ENCODE measurements at regions not wholly inside any gene's neighbourhood (a gene's known extent, or its start where the extent isn't known, plus 50 kb on each side); places are given as distances from the start of the nearest gene placed in this dataset.
"Not testable (repeated sequence)": the region's sequence is repeated elsewhere in the genome, so short reads cannot be mapped to it uniquely, and the experiment has no call there.

GRCh38 chr1:80341021-80341420, 1334.5 kb upstream of the ADGRL4 start:
- H3K36me3 Mint-ChIP-seq (ENCODE audit: insufficient read depth): no peaks in the 10 kb centered on the region
- H3K27me3 Mint-ChIP-seq: no peaks in the 10 kb centered on the region
- peaks cover 2% of the 10 kb centered on the region for H3K4me1 Mint-ChIP-seq (ENCODE audit: low read depth)
- H3K27ac Mint-ChIP-seq: no peak overlapping the region
- H3K4me3 Mint-ChIP-seq (ENCODE audit: low read depth): no peak overlapping the region
- no peak for DNase-seq (ENCODE audit: low spot score, unreplicated experiment)
- H3K9me3 Mint-ChIP-seq (ENCODE audit: low read depth): peaks cover 20% of the 10 kb centered on the region
- TF ChIP-seq, protein P1, sequence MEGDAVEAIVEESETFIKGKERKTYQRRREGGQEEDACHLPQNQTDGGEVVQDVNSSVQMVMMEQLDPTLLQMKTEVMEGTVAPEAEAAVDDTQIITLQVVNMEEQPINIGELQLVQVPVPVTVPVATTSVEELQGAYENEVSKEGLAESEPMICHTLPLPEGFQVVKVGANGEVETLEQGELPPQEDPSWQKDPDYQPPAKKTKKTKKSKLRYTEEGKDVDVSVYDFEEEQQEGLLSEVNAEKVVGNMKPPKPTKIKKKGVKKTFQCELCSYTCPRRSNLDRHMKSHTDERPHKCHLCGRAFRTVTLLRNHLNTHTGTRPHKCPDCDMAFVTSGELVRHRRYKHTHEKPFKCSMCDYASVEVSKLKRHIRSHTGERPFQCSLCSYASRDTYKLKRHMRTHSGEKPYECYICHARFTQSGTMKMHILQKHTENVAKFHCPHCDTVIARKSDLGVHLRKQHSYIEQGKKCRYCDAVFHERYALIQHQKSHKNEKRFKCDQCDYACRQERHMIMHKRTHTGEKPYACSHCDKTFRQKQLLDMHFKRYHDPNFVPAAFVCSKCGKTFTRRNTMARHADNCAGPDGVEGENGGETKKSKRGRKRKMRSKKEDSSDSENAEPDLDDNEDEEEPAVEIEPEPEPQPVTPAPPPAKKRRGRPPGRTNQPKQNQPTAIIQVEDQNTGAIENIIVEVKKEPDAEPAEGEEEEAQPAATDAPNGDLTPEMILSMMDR (IDR thresholded peaks at IDR 0.05; ENCODE audit: unreplicated experiment): no peak

- no peaks in the 10 kb centered on the region for H3K4me1 Mint-ChIP-seq (ENCODE audit: low read depth)
- no peak for DNase-seq (ENCODE audit: low spot score, unreplicated experiment)
- TF ChIP-seq, protein P1 (IDR thresholded peaks at IDR 0.05; ENCODE audit: unreplicated experiment): no peak
Observed at GRCh38 chr1:80318108-80318507, 1311.6 kb upstream of the ADGRL4 start.

GRCh38 chr1:80310703-80311245, 1304.2 kb upstream of the ADGRL4 start:
- Mint-ChIP-seq H3K4me3 (ENCODE audit: low read depth) (no peak overlapping the region), H3K27me3 (no peaks in the 10 kb centered on the region), H3K4me1 (ENCODE audit: low read depth) (no peaks in the 10 kb centered on the region), H3K9me3 (ENCODE audit: low read depth) (no peaks in the 10 kb centered on the region), H3K27ac (no peak overlapping the region), H3K36me3 (ENCODE audit: insufficient read depth) (no peaks in the 10 kb centered on the region)
- TF ChIP-seq, protein P1 (IDR thresholded peaks at IDR 0.05; ENCODE audit: unreplicated experiment): no peak
- DNase-seq (ENCODE audit: low spot score, unreplicated experiment): no peak

More at GRCh38 chr1:80318108-80318507, 1311.6 kb upstream of the ADGRL4 start:
- H3K27me3 Mint-ChIP-seq: no peaks in the 10 kb centered on the region
- H3K9me3 Mint-ChIP-seq (ENCODE audit: low read depth): no peaks in the 10 kb centered on the region
- no peak overlapping the region for H3K4me3 Mint-ChIP-seq (ENCODE audit: low read depth)
- no peaks in the 10 kb centered on the region for H3K36me3 Mint-ChIP-seq (ENCODE audit: insufficient read depth)
- no peak overlapping the region for H3K27ac Mint-ChIP-seq

DNA sequence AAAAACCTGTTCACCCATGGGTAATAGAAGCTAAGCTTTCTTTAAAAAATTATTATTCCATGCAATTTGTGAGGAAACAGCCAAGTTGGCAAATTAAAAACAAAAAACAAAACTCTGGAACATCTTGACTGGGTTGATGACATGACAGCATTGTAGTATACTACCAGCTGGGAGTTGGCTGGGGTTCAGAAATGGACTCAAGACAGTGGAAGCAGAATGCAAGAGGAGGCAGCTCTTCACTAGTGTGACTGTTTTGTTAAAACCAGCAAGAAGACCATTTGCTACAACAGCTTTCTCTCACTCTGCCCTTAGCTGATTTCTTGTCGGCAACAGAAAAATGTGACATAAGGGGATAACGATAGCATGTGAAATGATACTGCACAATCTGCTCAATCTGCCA, 1298.9 kb upstream of the ADGRL4 start:
- TF ChIP-seq, protein P1 (IDR thresholded peaks at IDR 0.05; ENCODE audit: unreplicated experiment): no peak
- Mint-ChIP-seq H3K9me3 (ENCODE audit: low read depth) (no peaks in the 10 kb centered on the region), H3K27me3 (no peaks in the 10 kb centered on the region), H3K27ac (no peak overlapping the region), H3K4me1 (ENCODE audit: low read depth) (no peaks in the 10 kb centered on the region), H3K4me3 (ENCODE audit: low read depth) (no peak overlapping the region), H3K36me3 (ENCODE audit: insufficient read depth) (no peaks in the 10 kb centered on the region)
- DNase-seq (ENCODE audit: low spot score, unreplicated experiment): no peak

GRCh38 chr1:80293818-80294217, 1287.3 kb upstream of the ADGRL4 start:
- TF ChIP-seq, protein P1 (IDR thresholded peaks at IDR 0.05; ENCODE audit: unreplicated experiment): no peak
- H3K36me3 Mint-ChIP-seq (ENCODE audit: insufficient read depth): no peaks in the 10 kb centered on the region
- no peaks in the 10 kb centered on the region for H3K27me3 Mint-ChIP-seq
- no peak overlapping the region for H3K27ac Mint-ChIP-seq
- no peaks in the 10 kb centered on the region for H3K4me1 Mint-ChIP-seq (ENCODE audit: low read depth)
- no peaks in the 10 kb centered on the region for H3K9me3 Mint-ChIP-seq (ENCODE audit: low read depth)
- DNase-seq (ENCODE audit: low spot score, unreplicated experiment): no peak
- H3K4me3 Mint-ChIP-seq (ENCODE audit: low read depth): no peak overlapping the region

DNA sequence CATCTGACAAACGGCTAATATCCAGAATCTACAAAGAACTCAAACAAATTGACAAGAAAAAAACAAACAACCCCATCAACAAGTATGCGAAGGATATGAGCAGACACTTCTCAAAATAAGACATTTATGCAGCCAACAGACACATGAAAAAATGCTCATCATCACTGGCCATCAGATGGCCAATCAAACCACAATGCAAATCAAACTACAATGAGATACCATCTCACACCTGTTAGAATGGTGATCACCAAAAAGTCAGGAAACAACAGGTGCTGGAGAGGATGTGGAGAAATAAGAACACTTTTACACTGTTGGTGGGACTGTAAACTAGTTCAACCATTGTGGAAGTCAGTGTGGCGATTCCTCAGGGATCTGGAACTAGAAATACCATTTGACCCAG, 1282.2 kb upstream of the ADGRL4 start:
- H3K9me3 Mint-ChIP-seq (ENCODE audit: low read depth); H3K27me3 Mint-ChIP-seq; H3K4me3 Mint-ChIP-seq (ENCODE audit: low read depth); H3K36me3 Mint-ChIP-seq (ENCODE audit: insufficient read depth); H3K27ac Mint-ChIP-seq; H3K4me1 Mint-ChIP-seq (ENCODE audit: low read depth); DNase-seq (ENCODE audit: low spot score, unreplicated experiment): not testable (repeated sequence)
